Central memory CD4-positive, alpha-beta T cell (primary cell): ENCODE measurements at regions not wholly inside any gene's neighbourhood (a gene's known extent, or its start where the extent isn't known, plus 50 kb on each side); places are given as distances from the start of the nearest gene placed in this dataset.
"Not testable (repeated sequence)": the region's sequence is repeated elsewhere in the genome, so short reads cannot be mapped to it uniquely, and the experiment has no call there.

Experiments used
- DNase-seq: peaks from one replicate; pipeline ENCODE4 v3.0.0; 2022

DNA sequence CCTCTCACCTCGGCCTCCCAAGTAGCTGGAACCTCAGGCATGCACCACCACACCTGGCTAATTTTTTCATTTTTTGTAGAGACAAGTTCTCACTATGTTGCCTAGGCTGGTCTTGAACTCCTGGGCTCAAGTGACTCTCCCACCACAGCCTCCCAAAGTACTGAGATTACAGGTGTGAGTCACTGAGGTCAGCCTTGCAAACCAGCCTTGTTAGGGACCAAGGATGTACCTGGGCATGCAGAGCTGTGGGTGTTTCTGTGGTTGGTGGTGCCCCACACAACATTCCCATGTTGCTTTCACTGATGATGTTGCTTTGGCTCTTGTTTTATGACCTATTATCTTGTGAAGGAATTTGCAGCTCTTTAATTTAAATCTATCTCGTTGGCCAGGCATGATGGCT is 54.8 kb downstream of the OTUD1 start:
- no peak for DNase-seq

DNA sequence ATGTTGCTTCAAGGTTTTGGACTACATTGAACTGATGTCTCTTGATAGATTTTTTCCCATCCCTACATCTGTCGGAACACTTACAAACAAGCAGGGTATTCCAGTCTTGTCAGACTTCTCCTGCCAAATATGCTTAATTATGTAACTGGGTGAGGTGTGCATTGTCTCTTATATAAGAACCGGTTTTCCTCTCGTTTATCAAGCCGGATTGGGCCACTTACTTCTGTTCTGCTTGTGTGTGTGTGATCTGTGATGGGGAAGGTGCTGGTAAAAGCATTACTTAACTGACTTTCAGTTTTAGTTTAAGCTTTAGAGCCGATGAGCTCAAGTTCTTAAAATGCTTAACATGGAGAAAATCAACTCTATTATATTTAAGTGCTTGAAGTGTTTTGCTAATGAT is 57.9 kb downstream of the OTUD1 start:
- DNase-seq = no peak

DNA sequence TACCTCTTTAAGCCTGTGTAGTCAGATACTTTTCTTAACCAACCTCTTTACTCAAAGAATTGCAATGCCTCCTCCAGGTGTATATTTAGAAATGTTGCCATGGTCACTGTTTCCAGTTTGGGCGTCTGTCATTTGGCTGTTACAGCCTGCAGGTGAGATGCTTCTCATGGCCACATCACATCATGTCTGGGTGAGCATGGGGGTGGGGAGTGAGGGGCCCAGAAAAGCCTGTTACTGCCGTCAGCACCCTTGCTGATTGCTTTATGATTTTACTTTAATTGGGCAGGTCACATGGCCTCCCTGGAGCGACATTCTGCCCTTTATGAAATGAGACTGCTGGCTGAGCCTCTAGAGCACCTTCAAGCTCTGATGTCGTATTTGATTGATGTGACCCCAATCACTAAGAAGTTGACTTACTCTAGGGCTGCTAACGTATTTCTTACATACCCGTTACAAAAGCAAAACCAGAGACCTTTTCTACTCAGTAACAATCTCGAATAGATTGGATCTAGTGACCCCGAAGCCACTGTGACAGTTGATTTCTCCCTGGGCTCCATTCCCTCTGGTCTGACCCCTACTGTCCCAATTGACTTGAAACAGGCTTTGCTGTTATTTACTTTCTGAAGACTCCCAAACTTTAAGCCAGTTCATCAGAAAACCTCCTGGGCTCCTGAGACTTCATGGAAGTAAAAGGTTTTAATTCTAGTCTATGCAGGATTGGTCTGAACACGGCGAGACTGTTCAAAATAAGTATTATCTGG is 60.7 kb downstream of the OTUD1 start:
- no peak for DNase-seq

DNA sequence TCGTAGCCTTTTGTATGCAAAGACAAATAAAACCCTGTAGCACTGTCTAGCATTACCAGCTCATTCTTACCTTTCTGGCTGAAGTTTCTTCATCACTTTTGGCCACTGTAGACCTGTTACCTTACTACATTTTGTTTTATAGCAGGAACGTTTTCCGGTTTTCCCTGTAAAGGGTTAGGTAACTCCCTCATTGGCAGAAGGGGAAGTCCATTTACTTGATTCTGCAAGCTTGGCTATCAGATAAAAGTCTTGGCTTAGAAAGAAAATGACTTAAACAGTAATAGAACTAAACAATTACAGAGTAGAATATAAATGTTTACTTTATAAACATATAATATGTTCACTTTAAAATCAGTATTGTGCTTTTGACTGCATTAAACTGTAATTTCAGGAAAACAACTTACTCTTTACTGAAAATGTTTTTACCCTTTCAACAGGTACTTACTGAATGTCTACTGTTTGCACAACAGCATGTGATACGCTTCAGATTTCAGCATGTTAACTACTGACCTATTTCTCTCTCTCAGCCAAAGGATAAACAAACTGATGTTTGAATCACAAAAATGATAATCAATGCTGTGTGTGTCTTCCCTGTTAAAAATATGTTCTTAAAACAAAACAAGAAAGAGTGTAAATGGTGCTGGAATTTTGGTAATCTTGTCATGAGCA is 67.1 kb downstream of the OTUD1 start:
- no peak for DNase-seq

DNA sequence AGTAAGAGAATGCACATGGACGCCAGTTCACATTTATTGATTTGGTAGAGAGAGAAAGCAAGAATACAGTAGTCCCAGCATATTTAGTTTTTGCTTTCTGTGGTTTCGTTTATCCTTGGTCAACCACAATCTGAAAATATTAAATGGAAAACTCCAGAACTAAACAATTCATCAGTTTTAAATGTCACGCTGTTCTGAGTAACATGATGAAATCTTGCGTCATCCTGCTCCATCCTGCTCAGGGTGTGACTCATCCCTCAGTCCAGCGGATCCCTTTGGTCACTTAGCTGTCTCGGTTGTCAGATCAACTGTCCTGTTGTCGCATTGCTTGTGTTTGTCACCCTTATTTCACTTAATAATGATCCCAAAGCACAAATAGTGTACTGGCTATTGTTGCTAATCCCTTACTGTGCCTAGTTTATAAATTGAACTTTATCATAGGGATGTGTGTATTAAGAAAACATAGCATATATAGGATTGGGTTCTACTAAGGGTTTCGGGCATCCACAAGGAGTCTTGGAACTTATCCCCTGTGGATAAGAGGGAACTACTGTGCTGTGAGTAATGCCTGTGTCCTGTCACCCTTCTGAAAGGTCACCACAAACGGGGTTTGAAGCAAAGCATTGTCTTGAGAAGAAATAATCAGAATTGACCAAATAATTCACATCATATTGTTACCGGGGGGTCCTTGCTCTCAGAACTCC is 73.6 kb downstream of the OTUD1 start:
- no peak for DNase-seq

DNA sequence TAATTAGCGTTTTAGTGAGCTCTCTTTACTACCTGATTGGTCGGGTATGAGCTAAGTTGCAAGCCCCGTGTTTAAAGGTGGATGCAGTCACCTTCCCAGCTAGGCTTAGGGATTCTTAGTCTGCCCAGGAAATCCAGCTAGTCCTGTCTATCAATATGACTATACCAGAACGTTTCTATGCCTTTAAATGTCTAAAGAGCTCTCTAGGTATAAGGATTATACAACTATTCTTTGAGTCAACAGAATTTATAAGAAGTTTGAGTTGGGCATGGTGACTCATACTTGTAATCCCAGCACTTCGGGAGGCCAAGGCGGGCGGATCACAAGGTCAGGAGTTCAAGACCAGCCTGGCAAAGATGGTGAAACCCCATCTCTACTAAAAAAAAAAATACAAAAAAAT is 74.7 kb downstream of the OTUD1 start:
- DNase-seq = not testable (repeated sequence)

DNA sequence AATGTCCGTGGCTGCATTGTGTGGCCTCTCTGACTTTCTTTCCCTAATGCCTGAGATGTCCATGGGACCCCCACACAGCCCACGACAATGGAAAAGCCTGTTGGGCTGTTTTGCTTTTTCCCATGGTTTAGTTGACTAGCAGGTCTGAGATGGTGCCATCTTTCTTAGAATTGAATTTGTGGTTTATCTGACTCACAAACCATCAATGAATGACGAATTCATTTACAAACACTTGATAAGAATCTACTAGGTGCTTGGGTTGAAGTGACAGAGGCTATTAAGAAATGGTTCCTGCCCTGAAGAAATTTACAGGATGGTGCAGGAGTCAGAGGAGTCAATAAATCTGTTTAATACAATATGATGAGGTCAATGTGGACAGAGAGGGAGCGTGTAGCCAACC is 75.4 kb downstream of the OTUD1 start:
- no peak for DNase-seq

DNA sequence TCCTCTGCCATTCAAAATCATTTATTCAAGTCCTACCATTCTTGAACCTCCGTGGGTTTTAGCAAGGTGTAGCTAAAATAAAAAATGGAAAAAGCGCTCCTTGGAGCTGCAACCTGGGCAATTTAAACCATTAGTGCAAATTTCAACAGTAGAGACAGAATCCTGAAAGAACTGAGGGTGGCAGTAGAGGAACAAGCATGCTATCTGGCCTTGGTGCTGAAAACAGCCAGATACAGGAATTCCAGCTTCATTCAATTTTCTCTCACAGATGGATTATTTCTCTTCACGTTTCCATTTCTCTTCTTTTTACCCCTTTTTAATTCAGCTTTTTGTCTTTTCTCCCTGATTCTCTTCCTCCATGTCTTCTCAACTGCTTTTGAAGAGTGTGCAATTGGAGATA is 77.7 kb downstream of the OTUD1 start:
- DNase-seq = no peak

DNA sequence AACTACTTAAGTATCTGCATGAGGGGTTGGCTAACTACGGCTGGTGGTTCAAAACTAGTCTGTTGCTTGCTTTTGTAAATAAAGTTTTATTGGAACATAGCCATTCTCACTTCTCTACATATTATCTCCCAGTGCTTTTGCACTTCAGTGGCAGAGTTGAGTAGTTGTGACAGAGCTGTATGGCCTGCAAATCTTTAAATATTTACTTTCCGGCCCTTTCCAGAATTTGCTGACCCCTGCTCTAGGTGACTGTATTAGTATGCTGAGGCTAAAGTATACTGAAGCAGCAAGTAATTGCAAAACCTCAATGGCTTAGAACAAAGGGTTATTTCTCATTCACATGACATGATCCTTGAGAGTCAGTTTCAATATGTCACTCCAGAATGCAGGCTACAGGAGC is 78.3 kb downstream of the OTUD1 start:
- no peak for DNase-seq

DNA sequence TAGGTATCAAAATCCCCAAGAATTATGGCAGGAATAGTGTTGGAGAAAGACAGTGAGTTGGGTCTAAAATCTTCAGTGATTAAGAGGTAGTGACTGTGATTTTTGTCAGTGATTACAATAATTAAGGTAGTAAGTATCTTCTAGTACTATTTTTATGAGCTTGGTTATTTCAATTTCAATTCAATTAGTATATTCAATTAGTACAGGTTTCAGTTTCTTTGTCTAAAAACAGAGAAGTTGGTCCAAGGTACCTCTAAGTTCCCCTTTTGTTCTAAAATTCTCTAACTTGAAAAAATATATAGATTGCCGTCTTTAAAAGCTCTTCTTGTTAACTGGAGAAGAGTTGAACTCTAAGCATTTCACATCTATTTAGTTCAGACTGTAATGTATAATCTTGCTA is 82.9 kb downstream of the OTUD1 start:
- DNase-seq = no peak

DNA sequence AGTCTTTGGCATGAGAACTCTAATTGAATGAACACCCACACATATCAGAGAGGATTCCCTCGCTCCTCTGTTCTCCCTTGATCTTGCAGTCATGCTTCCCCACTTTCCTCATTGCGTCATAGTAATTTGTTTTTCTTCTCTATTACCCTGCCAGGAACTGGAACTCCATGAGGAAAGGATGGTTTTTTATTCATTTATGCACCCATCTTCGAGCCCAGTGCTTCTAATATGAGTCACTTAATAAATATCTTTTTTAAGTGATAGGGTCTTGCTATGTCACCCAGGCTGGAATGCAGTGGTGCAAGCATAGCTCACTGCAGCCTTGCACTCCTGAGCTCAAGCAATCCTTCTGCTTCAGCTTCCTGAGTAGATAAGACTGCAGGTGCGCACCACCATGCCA is 83.5 kb downstream of the OTUD1 start:
- DNase-seq = no peak

DNA sequence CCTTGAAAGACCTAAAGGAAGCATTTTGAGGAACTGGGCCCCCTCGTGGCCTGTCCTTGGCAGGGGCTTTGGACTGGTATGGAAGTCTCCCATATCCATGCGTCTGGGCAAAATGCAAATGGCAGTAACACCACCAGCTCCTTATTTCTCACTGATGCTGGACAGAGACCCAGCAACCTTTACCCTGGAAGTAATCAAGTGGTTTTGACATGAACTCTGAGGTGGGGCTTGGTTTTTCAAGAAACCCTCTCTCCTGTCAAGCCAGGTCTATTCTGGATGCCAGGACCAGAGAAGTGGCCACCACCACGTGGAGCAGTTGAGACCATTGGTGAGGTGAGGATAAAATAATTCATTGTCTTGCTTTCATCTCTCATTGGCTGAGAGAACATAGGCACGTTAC is 84.4 kb downstream of the OTUD1 start:
- DNase-seq = no peak

DNA sequence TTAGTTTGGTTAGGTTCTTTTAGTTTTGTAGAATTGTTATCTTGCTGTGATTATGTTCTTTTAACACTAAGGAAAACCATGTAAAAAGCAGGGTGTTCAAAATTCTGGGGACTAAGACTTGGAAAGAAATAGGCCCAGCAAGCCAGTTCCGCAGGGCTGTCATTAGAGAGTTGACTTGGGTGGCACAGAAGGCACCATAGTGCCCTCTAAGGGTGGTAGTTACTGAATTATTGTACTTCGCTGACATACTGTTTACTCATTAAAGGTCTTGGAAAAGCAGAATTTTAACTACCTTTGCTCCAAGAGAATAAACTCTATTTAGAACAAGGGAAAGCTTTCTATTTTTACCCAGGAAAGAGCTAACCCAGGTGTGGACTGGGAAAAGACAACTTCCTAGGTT is 86.5 kb downstream of the OTUD1 start:
- DNase-seq = no peak

DNA sequence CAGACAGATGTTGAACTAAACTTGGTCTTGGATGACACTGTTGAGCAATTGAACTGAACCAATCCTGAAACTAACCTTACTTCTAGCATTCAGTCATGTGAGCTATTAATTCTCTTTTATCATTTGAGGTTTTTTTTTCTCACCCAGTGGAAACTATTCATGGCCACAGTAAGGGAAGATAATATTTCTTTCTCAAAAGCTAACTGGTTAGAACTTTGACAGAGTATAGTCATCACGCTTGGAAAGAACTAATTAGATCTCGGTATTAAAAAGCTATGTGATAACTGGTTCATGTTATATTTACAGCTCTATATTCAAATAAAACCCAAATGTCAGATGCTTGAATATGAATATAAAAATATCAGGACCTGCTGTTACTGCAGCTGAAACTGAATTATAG is 89.5 kb downstream of the OTUD1 start:
- DNase-seq = no peak

DNA sequence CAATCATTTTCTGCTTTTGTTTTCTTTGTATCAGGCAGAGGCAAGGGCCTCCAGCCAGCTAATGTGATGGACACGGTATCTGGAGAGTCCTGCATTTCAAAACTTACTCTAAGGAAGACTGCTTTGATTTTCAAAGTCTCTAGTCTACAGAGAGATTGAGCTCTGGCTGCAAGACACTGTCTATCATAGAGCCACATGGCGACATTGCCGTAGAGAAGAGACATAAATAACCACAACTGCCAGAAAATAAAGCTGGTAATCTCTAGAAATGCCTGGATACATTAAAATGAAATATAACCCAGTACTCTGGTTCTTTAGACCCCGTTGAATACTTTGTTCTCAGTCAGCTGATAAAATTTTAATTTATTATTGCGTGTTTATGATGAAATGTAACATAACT is 90.8 kb downstream of the OTUD1 start:
- DNase-seq = no peak

DNA sequence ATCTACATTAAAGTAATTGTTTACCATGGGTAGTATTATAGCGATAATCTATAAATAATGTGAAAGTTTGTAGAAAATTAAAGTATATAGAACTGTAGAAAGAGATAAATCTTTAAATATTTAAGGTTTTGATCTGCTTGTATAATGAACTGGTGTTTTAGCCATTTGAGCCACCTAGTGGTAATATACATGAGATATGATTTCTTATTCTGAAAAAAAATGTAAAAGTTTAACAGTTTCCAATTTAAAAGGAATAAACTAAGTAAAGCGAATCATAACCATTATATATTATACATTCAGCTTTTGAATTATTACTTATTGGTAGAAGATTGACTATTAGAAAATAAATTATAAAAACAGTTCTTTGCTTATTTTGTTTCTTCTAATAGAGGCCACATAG is 91.2 kb downstream of the OTUD1 start:
- no peak for DNase-seq

DNA sequence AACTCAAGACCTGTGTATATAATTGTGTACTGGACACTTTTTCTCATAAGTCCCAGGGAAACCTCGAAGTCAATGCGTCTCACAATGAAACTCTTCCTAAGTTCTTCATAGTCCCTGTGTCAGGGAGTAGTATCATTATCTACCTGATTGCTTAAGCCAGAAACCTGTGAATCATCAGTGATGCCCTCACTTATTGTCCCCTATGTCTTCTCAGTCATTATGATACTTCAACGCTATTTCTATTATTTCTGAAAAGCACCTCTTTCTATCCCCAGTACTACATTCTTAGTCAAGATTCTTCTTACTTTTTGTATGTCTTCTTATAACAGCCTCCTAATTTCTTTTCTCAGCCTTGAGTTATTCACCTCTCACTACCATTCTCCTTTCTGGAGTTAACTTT is 94.3 kb downstream of the OTUD1 start:
- DNase-seq = no peak

DNA sequence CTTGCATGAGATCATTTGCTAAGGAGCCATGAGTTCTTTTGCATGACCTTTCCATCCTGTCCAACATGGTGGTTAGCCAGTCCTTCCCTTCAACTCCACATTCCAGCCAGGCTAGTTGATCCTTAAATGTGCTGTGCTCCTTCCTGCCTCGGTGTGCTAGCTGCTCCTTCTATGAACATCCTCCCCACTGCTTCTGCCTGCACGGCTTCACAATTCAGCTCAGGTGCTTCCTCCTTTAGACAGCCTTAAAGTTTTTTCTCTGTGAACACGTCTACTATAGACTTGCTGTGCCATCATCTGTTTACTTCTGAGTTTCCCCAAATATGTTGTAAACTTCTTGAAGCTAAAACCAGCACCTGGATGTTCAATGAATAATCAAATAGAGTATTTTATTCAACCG is 95.5 kb downstream of the OTUD1 start:
- no peak for DNase-seq

DNA sequence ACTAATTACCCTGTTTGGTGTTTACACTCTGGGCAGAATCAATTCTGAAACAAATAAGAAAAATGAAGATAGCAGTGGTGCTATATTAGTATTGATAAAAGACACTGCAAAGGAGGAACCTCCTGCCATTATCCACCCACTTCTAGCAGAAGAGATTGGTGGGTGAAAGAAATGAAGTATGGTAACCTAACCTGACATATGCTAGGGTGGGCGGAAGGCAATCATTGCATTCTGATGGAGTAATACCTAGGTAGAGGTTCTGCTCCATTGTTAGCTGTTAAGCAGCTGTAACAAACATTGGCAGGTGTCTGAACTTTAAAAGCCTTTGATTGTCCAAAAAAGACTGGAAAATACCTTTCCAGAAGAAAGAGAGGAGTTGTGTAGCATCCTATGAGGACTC is 95.9 kb downstream of the OTUD1 start:
- no peak for DNase-seq

DNA sequence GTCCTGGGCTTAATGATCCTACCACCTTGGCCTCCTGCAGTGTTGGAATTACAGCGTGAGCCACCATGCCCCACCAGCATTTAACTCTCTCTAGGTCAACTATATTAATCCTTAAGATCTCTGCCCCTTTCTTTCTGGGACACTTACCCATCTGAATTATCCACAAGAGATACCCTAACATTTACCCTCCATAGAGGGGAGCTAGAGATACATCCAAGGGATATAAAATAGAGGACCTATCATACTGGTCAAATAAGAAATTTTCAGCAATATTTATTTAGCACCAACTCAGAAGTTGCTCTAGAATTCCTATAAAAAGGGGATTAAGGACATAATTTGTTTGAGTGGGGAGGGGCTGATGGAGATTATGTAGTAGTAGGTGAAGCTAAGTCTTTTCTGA is 96.5 kb downstream of the OTUD1 start:
- DNase-seq = no peak

DNA sequence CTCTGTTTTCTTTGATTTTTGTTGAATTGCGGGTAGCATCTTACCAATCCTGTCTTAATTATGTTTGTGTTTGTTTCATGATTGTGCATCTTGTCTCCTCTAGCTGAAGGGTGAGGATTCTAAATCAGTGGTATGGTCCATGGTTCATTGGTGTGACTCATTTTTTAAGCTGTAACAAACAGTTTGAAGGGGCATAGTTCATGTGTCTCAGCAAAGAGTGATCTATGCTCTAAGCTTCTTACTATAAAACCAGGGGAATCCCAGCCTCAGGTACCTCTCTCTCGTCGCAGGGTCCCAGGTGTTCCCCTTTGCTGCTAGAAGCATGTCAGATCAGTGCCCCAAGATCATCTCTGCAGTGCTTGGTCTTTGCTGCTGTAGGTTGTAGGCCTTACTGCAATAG is 100.1 kb downstream of the OTUD1 start:
- DNase-seq = no peak

DNA sequence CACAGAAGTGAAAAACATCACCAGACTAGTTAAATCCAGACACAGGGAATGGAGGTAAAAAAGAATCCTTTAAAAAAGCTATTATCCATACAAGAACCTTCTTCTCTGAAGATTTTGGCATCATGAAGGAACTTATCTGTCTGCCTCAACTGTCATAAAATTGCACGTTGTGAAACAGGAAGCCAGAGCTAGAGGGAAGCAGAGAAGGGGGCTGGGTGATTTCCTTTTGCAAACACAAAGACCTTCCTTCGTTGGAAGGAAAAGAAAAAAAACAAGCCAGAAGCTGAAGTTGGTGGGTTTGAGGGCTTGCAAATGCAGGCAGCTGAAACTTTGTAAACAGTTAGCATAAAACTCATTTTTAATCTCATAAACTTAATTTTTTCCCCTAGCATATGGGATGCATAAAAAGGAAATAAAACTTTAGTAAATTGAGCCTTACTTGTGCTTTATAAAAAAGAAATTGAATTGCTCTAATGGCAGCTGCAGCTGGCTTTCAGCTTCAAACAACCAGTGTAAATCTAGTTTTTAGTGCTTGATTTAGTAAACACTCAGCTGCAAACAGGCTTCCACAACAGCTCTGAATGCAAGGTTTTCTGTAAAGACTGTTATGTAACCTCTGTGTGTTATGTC is 101.6 kb downstream of the OTUD1 start:
- DNase-seq = peak; percentile 7

DNA sequence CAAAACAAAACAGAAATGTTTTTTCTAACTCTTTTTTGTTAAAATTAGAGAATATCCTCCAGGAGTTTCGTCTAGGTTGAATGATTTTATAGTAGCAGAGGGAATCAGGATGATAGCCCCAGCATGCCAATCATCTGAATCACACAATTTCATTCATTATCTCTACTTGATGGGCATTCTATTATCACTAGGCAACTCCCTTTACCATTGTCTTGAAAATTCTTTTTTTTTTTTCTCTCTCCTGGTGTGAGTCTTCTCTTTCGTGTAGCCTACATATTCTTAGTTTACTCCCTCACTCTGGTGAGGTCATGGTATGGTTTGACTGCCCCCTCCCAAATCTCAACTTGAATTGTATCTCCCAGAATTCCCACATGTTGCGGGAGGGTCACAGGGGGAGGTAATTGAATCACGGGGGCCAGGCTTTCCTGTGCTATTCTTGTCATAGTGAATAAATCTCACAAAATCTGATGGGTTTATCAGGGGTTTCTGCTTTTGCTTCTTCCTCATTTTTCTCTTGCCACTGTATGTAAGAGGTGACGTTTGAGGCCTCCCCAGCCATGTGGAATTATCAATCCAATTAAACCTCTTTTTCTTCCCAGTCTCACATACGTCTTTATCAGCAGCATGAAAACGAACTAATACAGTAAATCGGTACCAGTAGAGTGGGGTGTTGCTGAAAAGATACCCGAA is 105.0 kb downstream of the OTUD1 start:
- no peak for DNase-seq
